HCT116 (cell line): ENCODE measurements at regions not wholly inside any gene's neighbourhood (a gene's known extent, or its start where the extent isn't known, plus 50 kb on each side); places are given as distances from the start of the nearest gene placed in this dataset.

ENCODE experiments used
- ATF3 ChIP-seq: IDR thresholded peaks from 2 replicates; pipeline ENCODE4 v1.6.1; 2012
- CTCF ChIP-seq, 3 experiments: fragments of 200-600 bp in 1 of 3; sonication (generic) in 1 of 3; IDR thresholded peaks in 2 of 3; conservative IDR thresholded peaks in 1 of 3; 2 replicates each; pipeline ENCODE4 v1.5.1; 2012 to 2017; ENCODE audit warnings: low read depth in 2 of 3, low read length in 2 of 3, antibody characterized with exemption in 1 of 3, borderline replicate concordance in 1 of 3, control low read depth in 1 of 3, mild to moderate bottlenecking in 1 of 3, mixed read lengths in 1 of 3, mixed run types in 1 of 3, moderate library complexity in 1 of 3; ENCODE audit not compliant: insufficient read depth in 1 of 3
- POLR2AphosphoS5 ChIP-seq: IDR thresholded peaks from 2 replicates; pipeline ENCODE4 v1.6.1; 2011; ENCODE audit warnings: mild to moderate bottlenecking, low read depth, low read length, moderate library complexity

- TF ChIP-seq CTCF (IDR thresholded peaks at IDR 0.05 in 2 of 3, conservative IDR thresholded peaks at IDR 0.05 in 1 of 3; ENCODE audit: borderline replicate concordance in 1 of 3, insufficient read depth in 1 of 3, low read depth in 2 of 3, low read length in 2 of 3) (no peak), POLR2AphosphoS5 (no peak), ATF3 (no peak)
These were observed 62.3 kb downstream of the IGLL5 start for GRCh38 chr22:22949953-22950352.
